A549 (cell line): ENCODE measurements at regions not wholly inside any gene's neighbourhood (a gene's known extent, or its start where the extent isn't known, plus 50 kb on each side); places are given as distances from the start of the nearest gene placed in this dataset.

Source experiments
- ATAC-seq, 2 experiments: fragments of 200-7000 bp in 1 of 2; fragments of >200 bp in 1 of 2; cut with Nextera tagmentation in 1 of 2; cut with Tn5 transposase in 1 of 2; 3 replicates each; pipeline versions ENCODE4 v1.8.0 to v1.9.1; 2018 to 2020; ENCODE audit warnings: mild to moderate bottlenecking in 1 of 2, moderate library complexity in 1 of 2
- CTCF ChIA-PET: fragments of 300-600 bp; sonication (Branson Sonifier 250); formaldehyde crosslinking; extraction: SDS; loops from one replicate; lab custom pipeline; 2021; ENCODE audit warnings: antibody characterized with exemption, inconsistent platforms; lab: Yijun Ruan, JAX
- POLR2A ChIA-PET: fragments of 350-600 bp; formaldehyde crosslinking; extraction: SDS; loops from one replicate; lab custom pipeline; 2021; ENCODE audit warnings: antibody characterized with exemption, inconsistent platforms; lab: Yijun Ruan, JAX
- DNase-seq, 2 experiments: peaks; one replicate each; pipeline versions ENCODE4 v3.0.0 to v3.0.0-alpha.2; 2011 to 2016; ENCODE audit warnings: low read depth in 1 of 2, low spot score in 1 of 2
- FAIRE-seq: peaks from 2 replicates; lab custom pipeline; 2011; peaks lifted over from hg19 to GRCh38; lab: Jason Lieb, UNC
- H3K27ac ChIP-seq, 2 experiments: fragments of >200 bp; sonication (Bioruptor Twin); formaldehyde crosslinking; 3 replicates each; pipeline ENCODE4 v1.5.1; 2016 to 2017
- H3K4me1 ChIP-seq: fragments of >200 bp; sonication (Bioruptor Twin); formaldehyde crosslinking; 3 replicates; pipeline ENCODE4 v1.6.1; 2016
- H3K4me2 ChIP-seq: fragments of >200 bp; sonication (Bioruptor Twin); formaldehyde crosslinking; 3 replicates; pipeline ENCODE4 v1.6.1; 2016
- H3K4me3 ChIP-seq: fragments of >200 bp; sonication (Bioruptor Twin); formaldehyde crosslinking; 3 replicates; pipeline ENCODE4 v1.5.1; 2016
- H3K9me3 ChIP-seq: fragments of >200 bp; sonication (Bioruptor Twin); formaldehyde crosslinking; 3 replicates; pipeline ENCODE4 v1.6.1; 2016
- BHLHE40 ChIP-seq: IDR thresholded peaks from 2 replicates; pipeline ENCODE4 v1.6.1; 2012; ENCODE audit warnings: low read depth, low read length, inconsistent platforms
- CBX2 ChIP-seq: fragments of 200-600 bp; sonication (generic); IDR thresholded peaks from 2 replicates; pipeline ENCODE4 v1.6.1; 2016; ENCODE audit warnings: low read depth, mild to moderate bottlenecking, borderline replicate concordance
- CHD2 ChIP-seq: fragments of 150-350 bp; IDR thresholded peaks from 2 replicates; pipeline ENCODE4 v1.6.1; 2014; ENCODE audit warnings: low read length; ENCODE audit not compliant: partially characterized antibody
- EHF ChIP-seq: fragments of 250-450 bp; sonication (Bioruptor Pico); IDR thresholded peaks from 2 replicates; pipeline ENCODE4 v1.5.0; 2020; ENCODE audit warnings: mild to moderate bottlenecking
- EHMT2 ChIP-seq: fragments of 200-600 bp; sonication (generic); IDR thresholded peaks from 2 replicates; pipeline ENCODE4 v1.6.1; 2016; ENCODE audit warnings: antibody characterized with exemption, low read depth, mild to moderate bottlenecking, moderate library complexity
- EP300 ChIP-seq, 2 experiments: fragments of >200 bp; sonication (Bioruptor Twin); formaldehyde crosslinking; IDR thresholded peaks; 2 replicates in 1 of 2; 3 replicates in 1 of 2; pipeline ENCODE4 v1.6.1; 2016 to 2017
- ESRRA ChIP-seq: fragments of 150-350 bp; IDR thresholded peaks from 2 replicates; pipeline ENCODE4 v1.6.1; 2014; ENCODE audit warnings: mild to moderate bottlenecking, low read length, borderline replicate concordance
- FOXS1 ChIP-seq: fragments of 250-450 bp; sonication (Bioruptor Pico); IDR thresholded peaks from 2 replicates; pipeline ENCODE4 v1.5.0; 2020; ENCODE audit warnings: mild to moderate bottlenecking, moderate library complexity
- GATA3 ChIP-seq: IDR thresholded peaks from 2 replicates; pipeline ENCODE4 v1.6.1; 2012; ENCODE audit warnings: borderline replicate concordance
- HDAC2 ChIP-seq: fragments of 200-600 bp; sonication (generic); IDR thresholded peaks from 2 replicates; pipeline ENCODE4 v1.6.1; 2016
- HOXB13 ChIP-seq: fragments of 250-450 bp; sonication (Bioruptor Pico); IDR thresholded peaks from 2 replicates; pipeline ENCODE4 v1.5.0; 2020; ENCODE audit warnings: low read depth, mild to moderate bottlenecking, moderate library complexity
- JUN ChIP-seq, 2 experiments: fragments of >200 bp; sonication (Bioruptor Twin); formaldehyde crosslinking; IDR thresholded peaks; 2 replicates in 1 of 2; 3 replicates in 1 of 2; pipeline ENCODE4 v1.6.1; 2016 to 2017
- KDM1A ChIP-seq: fragments of 200-600 bp; sonication (generic); IDR thresholded peaks from 2 replicates; pipeline ENCODE4 v1.6.1; 2016; ENCODE audit warnings: low read depth, mild to moderate bottlenecking
- KDM5A ChIP-seq: fragments of 200-600 bp; sonication (generic); IDR thresholded peaks from 2 replicates; pipeline ENCODE4 v1.6.1; 2016; ENCODE audit warnings: antibody characterized with exemption, mild to moderate bottlenecking
- MAFK ChIP-seq: fragments of 450-650 bp; IDR thresholded peaks from 2 replicates; pipeline ENCODE4 v1.6.1; 2014; ENCODE audit not compliant: partially characterized antibody
- MAZ ChIP-seq: fragments of 150-350 bp; IDR thresholded peaks from 2 replicates; pipeline ENCODE4 v1.6.1; 2014; ENCODE audit warnings: antibody characterized with exemption, low read depth, low read length, borderline replicate concordance
- NPAS2 ChIP-seq: fragments of 250-450 bp; sonication (Bioruptor Pico); IDR thresholded peaks from 2 replicates; pipeline ENCODE4 v1.8.0; 2022; ENCODE audit warnings: mild to moderate bottlenecking, moderate library complexity, borderline replicate concordance
- NR3C1 ChIP-seq: fragments of >200 bp; sonication (Bioruptor Twin); formaldehyde crosslinking; IDR thresholded peaks from 3 replicates; pipeline ENCODE4 v1.6.1; 2017
- PHF8 ChIP-seq: fragments of 200-600 bp; sonication (generic); IDR thresholded peaks from 2 replicates; pipeline ENCODE4 v1.6.1; 2016; ENCODE audit warnings: low read depth, mild to moderate bottlenecking, antibody characterized with exemption, moderate library complexity, borderline replicate concordance
- POLR2AphosphoS2 ChIP-seq: conservative IDR thresholded peaks from 2 replicates; pipeline ENCODE4 v1.6.1; 2012; ENCODE audit warnings: low read length, improper control_type of control experiment, inconsistent platforms
- RARB ChIP-seq: fragments of 250-450 bp; sonication (Bioruptor Pico); IDR thresholded peaks from 2 replicates; pipeline ENCODE4 v1.8.0; 2021; ENCODE audit warnings: mild to moderate bottlenecking, moderate library complexity
- RCOR1 ChIP-seq: fragments of 150-350 bp; IDR thresholded peaks from 2 replicates; pipeline ENCODE4 v1.6.1; 2014; ENCODE audit warnings: antibody characterized with exemption, low read length, low read depth
- RNF2 ChIP-seq: fragments of 200-600 bp; sonication (generic); IDR thresholded peaks from 2 replicates; pipeline ENCODE4 v1.6.1; 2016; ENCODE audit warnings: low read depth, mild to moderate bottlenecking, antibody characterized with exemption, moderate library complexity, borderline replicate concordance
- SMC3 ChIP-seq: fragments of >200 bp; sonication (Bioruptor Twin); formaldehyde crosslinking; IDR thresholded peaks from 3 replicates; pipeline ENCODE4 v1.6.1; 2018; ENCODE audit warnings: inconsistent platforms
- TP53 ChIP-seq: fragments of 250-450 bp; sonication (Bioruptor Pico); IDR thresholded peaks from 2 replicates; pipeline ENCODE4 v1.5.0; 2021; ENCODE audit warnings: mild to moderate bottlenecking, moderate library complexity
- WGBS: methylation state at CpG from one replicate; pipeline ENCODE4 v1.1.6; 2017; ENCODE audit errors: missing lambda C conversion rate; 5-methylcytosine and 5-hydroxymethylcytosine counted together
- TF ChIP-seq, protein P1 (sequence below): IDR thresholded peaks from 2 replicates; pipeline ENCODE4 v1.6.1; 2012; ENCODE audit warnings: low read depth, borderline replicate concordance
- TF ChIP-seq, protein P2 (sequence below): fragments of >200 bp; sonication (Bioruptor Twin); formaldehyde crosslinking; IDR thresholded peaks from 3 replicates; pipeline ENCODE4 v1.6.1; 2016
- TF ChIP-seq, protein P3 (sequence below): IDR thresholded peaks from 2 replicates; pipeline ENCODE4 v1.6.1; 2012
- TF ChIP-seq, protein P4 (sequence below): IDR thresholded peaks from 2 replicates; pipeline ENCODE4 v1.6.1; 2012
- TF ChIP-seq, protein P5 (sequence below): fragments of 200-600 bp; sonication (generic); IDR thresholded peaks from 2 replicates; pipeline ENCODE4 v1.6.1; 2016; ENCODE audit warnings: antibody characterized with exemption, mild to moderate bottlenecking, moderate library complexity
- TF ChIP-seq, protein P6 (sequence below): fragments of >200 bp; sonication (Bioruptor Twin); formaldehyde crosslinking; IDR thresholded peaks from 2 replicates; pipeline ENCODE4 v1.6.1; 2016

DNA sequence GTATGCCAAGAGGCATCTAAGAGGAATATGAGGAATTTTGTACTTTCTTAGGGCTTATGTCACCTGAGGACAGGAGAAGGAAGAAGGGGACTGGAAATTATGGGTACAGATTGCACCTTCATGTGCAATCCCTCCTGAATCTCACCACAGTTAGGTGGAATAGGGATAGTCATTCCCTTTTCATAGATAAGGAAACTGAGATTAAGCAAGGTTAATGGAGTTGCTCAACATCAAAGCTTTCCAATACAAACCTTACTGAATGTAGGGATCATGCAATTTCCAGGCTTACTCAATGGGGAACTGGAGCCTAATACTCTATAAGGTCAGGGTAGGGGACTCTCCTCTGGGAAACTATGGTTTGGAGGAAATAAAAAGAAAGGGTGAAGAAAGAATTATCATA, 133.0 kb downstream of the C11orf87 start:
- FAIRE-seq, result no peak
- DNase-seq, result no peak
- no peaks in the 10 kb centered on the region for H3K9me3 ChIP-seq
- no peak overlapping the region for H3K4me3 ChIP-seq
- no peaks in the 10 kb centered on the region for H3K4me1 ChIP-seq
- no peak for ATAC-seq
- H3K27ac ChIP-seq, result no peak overlapping the region
- POLR2A ChIA-PET, result no interaction called here
- CTCF ChIA-PET, result no interaction called here
- H3K4me2 ChIP-seq, result no peak overlapping the region
- no peak for TF ChIP-seq SMC3
- no peak for TF ChIP-seq CBX2
- TF ChIP-seq, protein P1, sequence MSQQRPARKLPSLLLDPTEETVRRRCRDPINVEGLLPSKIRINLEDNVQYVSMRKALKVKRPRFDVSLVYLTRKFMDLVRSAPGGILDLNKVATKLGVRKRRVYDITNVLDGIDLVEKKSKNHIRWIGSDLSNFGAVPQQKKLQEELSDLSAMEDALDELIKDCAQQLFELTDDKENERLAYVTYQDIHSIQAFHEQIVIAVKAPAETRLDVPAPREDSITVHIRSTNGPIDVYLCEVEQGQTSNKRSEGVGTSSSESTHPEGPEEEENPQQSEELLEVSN, result no peak
- TF ChIP-seq BHLHE40, result no peak
- TF ChIP-seq EHF (CRISPR knock-in tag), result no peak
- no peak for TF ChIP-seq EHMT2
- no peak for TF ChIP-seq CHD2
- TF ChIP-seq GATA3, result no peak
- no peak for TF ChIP-seq EP300 (IDR thresholded peaks at IDR 0.05)
- TF ChIP-seq MAFK, result no peak
- no peak for TF ChIP-seq JUN (IDR thresholded peaks at IDR 0.05)
- no peak for TF ChIP-seq ESRRA
- TF ChIP-seq RNF2, result no peak
- no peak for TF ChIP-seq RARB (CRISPR knock-in tag)
- TF ChIP-seq FOXS1 (CRISPR knock-in tag), result no peak
- TF ChIP-seq KDM5A, result no peak
- TF ChIP-seq, protein P2, sequence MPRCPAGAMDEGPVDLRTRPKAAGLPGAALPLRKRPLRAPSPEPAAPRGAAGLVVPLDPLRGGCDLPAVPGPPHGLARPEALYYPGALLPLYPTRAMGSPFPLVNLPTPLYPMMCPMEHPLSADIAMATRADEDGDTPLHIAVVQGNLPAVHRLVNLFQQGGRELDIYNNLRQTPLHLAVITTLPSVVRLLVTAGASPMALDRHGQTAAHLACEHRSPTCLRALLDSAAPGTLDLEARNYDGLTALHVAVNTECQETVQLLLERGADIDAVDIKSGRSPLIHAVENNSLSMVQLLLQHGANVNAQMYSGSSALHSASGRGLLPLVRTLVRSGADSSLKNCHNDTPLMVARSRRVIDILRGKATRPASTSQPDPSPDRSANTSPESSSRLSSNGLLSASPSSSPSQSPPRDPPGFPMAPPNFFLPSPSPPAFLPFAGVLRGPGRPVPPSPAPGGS, result no peak
- no peak for TF ChIP-seq NPAS2 (CRISPR knock-in tag)
- TF ChIP-seq MAZ, result no peak
- TF ChIP-seq PHF8, result no peak

DNA sequence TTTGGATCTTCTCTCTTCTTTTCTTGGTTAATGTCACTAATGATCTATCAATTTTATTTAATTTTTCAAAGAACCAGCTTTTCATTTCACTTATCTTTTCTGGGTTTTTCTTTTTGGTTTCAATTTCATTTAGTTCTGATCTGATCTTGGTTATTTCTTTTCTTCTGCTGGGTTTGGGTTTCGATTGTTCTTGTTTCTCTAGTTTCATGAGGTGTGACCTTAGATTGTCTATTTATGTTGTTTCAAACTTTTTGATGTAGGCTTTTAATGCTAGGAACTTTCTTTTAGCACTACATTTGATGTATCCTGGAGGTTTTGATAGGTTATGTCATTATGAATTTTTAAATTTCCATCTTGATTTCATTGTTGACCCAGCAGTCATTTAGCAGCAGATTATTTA, 142.3 kb downstream of the C11orf87 start:
- H3K4me2 ChIP-seq, result no peak overlapping the region
- POLR2A ChIA-PET, result no interaction called here
- H3K4me3 ChIP-seq, result no peak overlapping the region
- FAIRE-seq (no peak), ATAC-seq (no peak), DNase-seq (no peak)
- no peaks in the 10 kb centered on the region for H3K9me3 ChIP-seq
- CTCF ChIA-PET, result no interaction called here
- no peaks in the 10 kb centered on the region for H3K4me1 ChIP-seq
- no peak for TF ChIP-seq ESRRA
- no peak for TF ChIP-seq HOXB13 (CRISPR knock-in tag)
- TF ChIP-seq FOXS1 (CRISPR knock-in tag), result no peak
- TF ChIP-seq KDM1A, result no peak
- TF ChIP-seq TP53 (CRISPR knock-in tag), result no peak
- TF ChIP-seq NR3C1, result no peak
- TF ChIP-seq, protein P3, sequence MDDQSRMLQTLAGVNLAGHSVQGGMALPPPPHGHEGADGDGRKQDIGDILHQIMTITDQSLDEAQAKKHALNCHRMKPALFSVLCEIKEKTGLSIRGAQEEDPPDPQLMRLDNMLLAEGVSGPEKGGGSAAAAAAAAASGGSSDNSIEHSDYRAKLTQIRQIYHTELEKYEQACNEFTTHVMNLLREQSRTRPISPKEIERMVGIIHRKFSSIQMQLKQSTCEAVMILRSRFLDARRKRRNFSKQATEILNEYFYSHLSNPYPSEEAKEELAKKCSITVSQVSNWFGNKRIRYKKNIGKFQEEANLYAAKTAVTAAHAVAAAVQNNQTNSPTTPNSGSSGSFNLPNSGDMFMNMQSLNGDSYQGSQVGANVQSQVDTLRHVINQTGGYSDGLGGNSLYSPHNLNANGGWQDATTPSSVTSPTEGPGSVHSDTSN, result no peak
- no peak for TF ChIP-seq RCOR1
- no peak for TF ChIP-seq PHF8
- no peak for TF ChIP-seq HDAC2
- no peak for TF ChIP-seq GATA3
- TF ChIP-seq, protein P4, sequence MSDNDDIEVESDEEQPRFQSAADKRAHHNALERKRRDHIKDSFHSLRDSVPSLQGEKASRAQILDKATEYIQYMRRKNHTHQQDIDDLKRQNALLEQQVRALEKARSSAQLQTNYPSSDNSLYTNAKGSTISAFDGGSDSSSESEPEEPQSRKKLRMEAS, result no peak
- TF ChIP-seq, protein P5, sequence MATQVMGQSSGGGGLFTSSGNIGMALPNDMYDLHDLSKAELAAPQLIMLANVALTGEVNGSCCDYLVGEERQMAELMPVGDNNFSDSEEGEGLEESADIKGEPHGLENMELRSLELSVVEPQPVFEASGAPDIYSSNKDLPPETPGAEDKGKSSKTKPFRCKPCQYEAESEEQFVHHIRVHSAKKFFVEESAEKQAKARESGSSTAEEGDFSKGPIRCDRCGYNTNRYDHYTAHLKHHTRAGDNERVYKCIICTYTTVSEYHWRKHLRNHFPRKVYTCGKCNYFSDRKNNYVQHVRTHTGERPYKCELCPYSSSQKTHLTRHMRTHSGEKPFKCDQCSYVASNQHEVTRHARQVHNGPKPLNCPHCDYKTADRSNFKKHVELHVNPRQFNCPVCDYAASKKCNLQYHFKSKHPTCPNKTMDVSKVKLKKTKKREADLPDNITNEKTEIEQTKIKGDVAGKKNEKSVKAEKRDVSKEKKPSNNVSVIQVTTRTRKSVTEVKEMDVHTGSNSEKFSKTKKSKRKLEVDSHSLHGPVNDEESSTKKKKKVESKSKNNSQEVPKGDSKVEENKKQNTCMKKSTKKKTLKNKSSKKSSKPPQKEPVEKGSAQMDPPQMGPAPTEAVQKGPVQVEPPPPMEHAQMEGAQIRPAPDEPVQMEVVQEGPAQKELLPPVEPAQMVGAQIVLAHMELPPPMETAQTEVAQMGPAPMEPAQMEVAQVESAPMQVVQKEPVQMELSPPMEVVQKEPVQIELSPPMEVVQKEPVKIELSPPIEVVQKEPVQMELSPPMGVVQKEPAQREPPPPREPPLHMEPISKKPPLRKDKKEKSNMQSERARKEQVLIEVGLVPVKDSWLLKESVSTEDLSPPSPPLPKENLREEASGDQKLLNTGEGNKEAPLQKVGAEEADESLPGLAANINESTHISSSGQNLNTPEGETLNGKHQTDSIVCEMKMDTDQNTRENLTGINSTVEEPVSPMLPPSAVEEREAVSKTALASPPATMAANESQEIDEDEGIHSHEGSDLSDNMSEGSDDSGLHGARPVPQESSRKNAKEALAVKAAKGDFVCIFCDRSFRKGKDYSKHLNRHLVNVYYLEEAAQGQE, result no peak
- TF ChIP-seq, protein P6, sequence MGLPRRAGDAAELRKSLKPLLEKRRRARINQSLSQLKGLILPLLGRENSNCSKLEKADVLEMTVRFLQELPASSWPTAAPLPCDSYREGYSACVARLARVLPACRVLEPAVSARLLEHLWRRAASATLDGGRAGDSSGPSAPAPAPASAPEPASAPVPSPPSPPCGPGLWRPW, result no peak
- TF ChIP-seq POLR2AphosphoS2, result no peak
- WGBS, result 15% methylated on average over 1 of the region's 1 CpG
- no peak overlapping the region for H3K27ac ChIP-seq
